Panc1 (cell line): ENCODE measurements at regions not wholly inside any gene's neighbourhood (a gene's known extent, or its start where the extent isn't known, plus 50 kb on each side); places are given as distances from the start of the nearest gene placed in this dataset.

Experiments used
- ATAC-seq: fragments of 200-7000 bp; cut with Tn5 transposase; 2 replicates; pipeline ENCODE4 v1.9.1; 2020; ENCODE audit warnings: mild to moderate bottlenecking, moderate library complexity
- BruUV-seq: library from RNA; stranded (reverse); fragments of 400-500 nt; replicated peaks from 2 replicates; lab custom pipeline; 2021; lab: Mats Ljungman, UMichigan
- CTCF ChIA-PET: fragments of 300-600 bp; sonication (Branson Sonifier 250); formaldehyde crosslinking; loops from one replicate; lab custom pipeline; 2022; ENCODE audit warnings: antibody characterized with exemption; lab: Charles Lee
- POLR2A ChIA-PET: fragments of 300-600 bp; sonication (Branson Sonifier 250); formaldehyde crosslinking; loops from one replicate; lab custom pipeline; 2022; ENCODE audit warnings: antibody characterized with exemption; lab: Charles Lee
- DNase-seq: peaks from one replicate; pipeline ENCODE4 v3.0.0-alpha.2; 2010; ENCODE audit warnings: low read depth, low spot score
- H3K27ac ChIP-seq: 2 replicates; pipeline ENCODE4 v1.5.1; 2011; ENCODE audit warnings: mild to moderate bottlenecking, low read length, inconsistent platforms
- H3K27me3 ChIP-seq: fragments of 200-500 bp; sonication (Bioruptor generic); 2 replicates; pipeline ENCODE4 v1.6.0; 2014; ENCODE audit warnings: low read length, inconsistent platforms; ENCODE audit not compliant: control insufficient read depth, insufficient read depth
- H3K36me3 ChIP-seq: fragments of 200-500 bp; sonication (Bioruptor generic); 2 replicates; pipeline ENCODE4 v1.5.1; 2014; ENCODE audit warnings: inconsistent platforms, mild to moderate bottlenecking, low read length, moderate library complexity; ENCODE audit not compliant: control insufficient read depth, insufficient read depth
- H3K4me1 ChIP-seq: 2 replicates; pipeline ENCODE4 v1.5.1; 2011; ENCODE audit warnings: inconsistent platforms, mild to moderate bottlenecking, low read length, moderate library complexity; ENCODE audit not compliant: control insufficient read depth, insufficient read depth
- H3K4me3 ChIP-seq, 2 experiments: 2 replicates each; pipeline ENCODE4 v1.5.1; 2011 to 2012; ENCODE audit warnings: low read depth in 2 of 2, low read length in 2 of 2, mild to moderate bottlenecking in 2 of 2, inconsistent platforms in 1 of 2, moderate library complexity in 1 of 2
- H3K9me3 ChIP-seq: fragments of 200-500 bp; sonication (Bioruptor generic); 2 replicates; pipeline ENCODE4 v1.5.1; 2014; ENCODE audit warnings: low read depth, mild to moderate bottlenecking, inconsistent platforms, low read length, moderate library complexity; ENCODE audit not compliant: control insufficient read depth, insufficient read depth
- POLR2AphosphoS5 ChIP-seq: IDR thresholded peaks from 2 replicates; pipeline ENCODE4 v1.6.1; 2012; ENCODE audit warnings: mild to moderate bottlenecking, low read depth, low read length, moderate library complexity
- SIN3A ChIP-seq: IDR thresholded peaks from 2 replicates; pipeline ENCODE4 v1.6.1; 2012; ENCODE audit warnings: low read depth, mild to moderate bottlenecking, low read length, moderate library complexity, borderline replicate concordance; ENCODE audit not compliant: insufficient read depth
- TCF7L2 ChIP-seq: IDR thresholded peaks from 2 replicates; pipeline ENCODE4 v1.6.1; 2011; ENCODE audit warnings: mild to moderate bottlenecking, low read depth, low read length, inconsistent platforms
- in situ Hi-C: cut with HindIII; loops from 2 replicates; pipeline ENCODE4 v1.10.0; 2016; ENCODE audit warnings: low sequenced_read_pairs, low pct_unique_long_range_greater_than_20kb
- intact Hi-C: fragments of 100-400 bp; cut with micrococcal nuclease; formaldehyde crosslinking; loops from one replicate; pipeline ENCODE4 v1.10.0; 2022; ENCODE audit not compliant: unreplicated experiment
- TF ChIP-seq, protein P1 (sequence below), 2 experiments: IDR thresholded peaks; 2 replicates each; pipeline ENCODE4 v1.6.1; 2011 to 2012; ENCODE audit warnings: low read depth in 2 of 2, control low read depth in 1 of 2, low read length in 1 of 2, mild to moderate bottlenecking in 1 of 2, moderate library complexity in 1 of 2; ENCODE audit not compliant: insufficient read depth in 1 of 2
- TF ChIP-seq, protein P2 (sequence below): fragments of 450-650 bp; IDR thresholded peaks from 2 replicates; pipeline ENCODE4 v1.5.1; 2017; ENCODE audit warnings: mild to moderate bottlenecking

DNA sequence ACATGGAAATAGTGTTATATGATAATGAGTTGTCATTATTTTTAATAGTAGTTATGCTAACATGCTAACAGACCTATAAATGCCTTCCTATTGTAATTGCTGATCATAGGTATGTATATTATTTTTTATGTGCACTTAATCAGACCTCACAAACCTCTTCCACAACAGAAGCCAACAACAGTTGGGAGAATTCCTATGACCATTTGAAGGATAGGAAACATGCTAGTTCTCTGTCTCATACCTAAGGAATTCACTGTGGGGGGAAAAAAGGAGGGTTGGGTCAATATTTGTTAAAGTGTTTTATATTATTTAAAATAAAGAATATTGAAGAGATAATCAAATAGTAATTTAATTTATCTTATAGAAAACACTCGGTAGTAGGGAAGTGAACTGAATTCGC is 990.9 kb downstream of the EPHA7 start:
- in situ Hi-C loops: no loop called here
- ATAC-seq (no peak), DNase-seq (no peak)
- Histone ChIP-seq H3K9me3 (no peaks in the 10 kb centered on the region; the same call in 1 of the 2 replicates), H3K27ac (no peak overlapping the region), H3K27me3 (no peaks in the 10 kb centered on the region), H3K36me3 (no peaks in the 10 kb centered on the region), H3K4me3 (no peak overlapping the region), H3K4me1 (no peaks in the 10 kb centered on the region)
- no TSS peak for BruUV-seq
- ChIA-PET POLR2A (no interaction called here), CTCF (no interaction called here)
- TF ChIP-seq POLR2AphosphoS5 (no peak), SIN3A (no peak), TCF7L2 (no peak)
- TF ChIP-seq, protein P1, sequence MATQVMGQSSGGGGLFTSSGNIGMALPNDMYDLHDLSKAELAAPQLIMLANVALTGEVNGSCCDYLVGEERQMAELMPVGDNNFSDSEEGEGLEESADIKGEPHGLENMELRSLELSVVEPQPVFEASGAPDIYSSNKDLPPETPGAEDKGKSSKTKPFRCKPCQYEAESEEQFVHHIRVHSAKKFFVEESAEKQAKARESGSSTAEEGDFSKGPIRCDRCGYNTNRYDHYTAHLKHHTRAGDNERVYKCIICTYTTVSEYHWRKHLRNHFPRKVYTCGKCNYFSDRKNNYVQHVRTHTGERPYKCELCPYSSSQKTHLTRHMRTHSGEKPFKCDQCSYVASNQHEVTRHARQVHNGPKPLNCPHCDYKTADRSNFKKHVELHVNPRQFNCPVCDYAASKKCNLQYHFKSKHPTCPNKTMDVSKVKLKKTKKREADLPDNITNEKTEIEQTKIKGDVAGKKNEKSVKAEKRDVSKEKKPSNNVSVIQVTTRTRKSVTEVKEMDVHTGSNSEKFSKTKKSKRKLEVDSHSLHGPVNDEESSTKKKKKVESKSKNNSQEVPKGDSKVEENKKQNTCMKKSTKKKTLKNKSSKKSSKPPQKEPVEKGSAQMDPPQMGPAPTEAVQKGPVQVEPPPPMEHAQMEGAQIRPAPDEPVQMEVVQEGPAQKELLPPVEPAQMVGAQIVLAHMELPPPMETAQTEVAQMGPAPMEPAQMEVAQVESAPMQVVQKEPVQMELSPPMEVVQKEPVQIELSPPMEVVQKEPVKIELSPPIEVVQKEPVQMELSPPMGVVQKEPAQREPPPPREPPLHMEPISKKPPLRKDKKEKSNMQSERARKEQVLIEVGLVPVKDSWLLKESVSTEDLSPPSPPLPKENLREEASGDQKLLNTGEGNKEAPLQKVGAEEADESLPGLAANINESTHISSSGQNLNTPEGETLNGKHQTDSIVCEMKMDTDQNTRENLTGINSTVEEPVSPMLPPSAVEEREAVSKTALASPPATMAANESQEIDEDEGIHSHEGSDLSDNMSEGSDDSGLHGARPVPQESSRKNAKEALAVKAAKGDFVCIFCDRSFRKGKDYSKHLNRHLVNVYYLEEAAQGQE (IDR thresholded peaks at IDR 0.05; ENCODE audit: insufficient read depth in 1 of 2, low read depth in 2 of 2, low read length in 1 of 2): no peak
- TF ChIP-seq, protein P2, sequence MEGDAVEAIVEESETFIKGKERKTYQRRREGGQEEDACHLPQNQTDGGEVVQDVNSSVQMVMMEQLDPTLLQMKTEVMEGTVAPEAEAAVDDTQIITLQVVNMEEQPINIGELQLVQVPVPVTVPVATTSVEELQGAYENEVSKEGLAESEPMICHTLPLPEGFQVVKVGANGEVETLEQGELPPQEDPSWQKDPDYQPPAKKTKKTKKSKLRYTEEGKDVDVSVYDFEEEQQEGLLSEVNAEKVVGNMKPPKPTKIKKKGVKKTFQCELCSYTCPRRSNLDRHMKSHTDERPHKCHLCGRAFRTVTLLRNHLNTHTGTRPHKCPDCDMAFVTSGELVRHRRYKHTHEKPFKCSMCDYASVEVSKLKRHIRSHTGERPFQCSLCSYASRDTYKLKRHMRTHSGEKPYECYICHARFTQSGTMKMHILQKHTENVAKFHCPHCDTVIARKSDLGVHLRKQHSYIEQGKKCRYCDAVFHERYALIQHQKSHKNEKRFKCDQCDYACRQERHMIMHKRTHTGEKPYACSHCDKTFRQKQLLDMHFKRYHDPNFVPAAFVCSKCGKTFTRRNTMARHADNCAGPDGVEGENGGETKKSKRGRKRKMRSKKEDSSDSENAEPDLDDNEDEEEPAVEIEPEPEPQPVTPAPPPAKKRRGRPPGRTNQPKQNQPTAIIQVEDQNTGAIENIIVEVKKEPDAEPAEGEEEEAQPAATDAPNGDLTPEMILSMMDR: no peak
- intact Hi-C loops: no loop called here

DNA sequence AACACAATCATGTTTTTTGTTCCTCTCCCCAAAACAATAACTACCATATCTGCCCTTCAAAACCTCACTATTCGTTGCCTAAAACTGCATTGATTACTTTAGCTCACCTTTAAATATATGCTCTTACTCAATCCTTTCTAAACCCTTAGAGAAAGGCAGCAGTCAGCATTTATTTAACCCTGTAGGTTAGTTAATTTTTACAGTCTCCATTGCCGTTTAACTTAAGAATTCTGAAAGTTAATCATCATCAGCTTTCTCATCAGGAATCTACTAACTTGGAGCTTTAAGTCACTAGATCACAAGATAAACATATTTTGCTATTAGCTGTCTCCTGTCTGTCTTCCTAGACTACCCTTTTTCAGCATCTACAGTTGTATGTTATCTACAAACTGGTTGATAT is 991.9 kb downstream of the EPHA7 start:
- in situ Hi-C loops: no loop called here
- ATAC-seq: no peak
- TF ChIP-seq TCF7L2 (no peak), POLR2AphosphoS5 (no peak), SIN3A (no peak)
- TF ChIP-seq, protein P2: no peak
- TF ChIP-seq, protein P1 (IDR thresholded peaks at IDR 0.05; ENCODE audit: insufficient read depth in 1 of 2, low read depth in 2 of 2, low read length in 1 of 2): no peak
- no peaks in the 10 kb centered on the region for H3K4me1 ChIP-seq
- intact Hi-C loops: no loop called here
- ChIA-PET POLR2A (no interaction called here), CTCF (no interaction called here)
- H3K4me3 ChIP-seq: no peak overlapping the region
- H3K27me3 ChIP-seq: no peaks in the 10 kb centered on the region
- no peaks in the 10 kb centered on the region; the same call in 1 of the 2 replicates for H3K9me3 ChIP-seq
- H3K36me3 ChIP-seq: no peaks in the 10 kb centered on the region
- BruUV-seq: no TSS peak
- DNase-seq: no peak
- H3K27ac ChIP-seq: no peak overlapping the region
